ENCODE measurements at regions not wholly inside any gene's neighbourhood (a gene's known extent, or its start where the extent isn't known, plus 50 kb on each side); places are given as distances from the start of the nearest gene placed in this dataset.

DNA sequence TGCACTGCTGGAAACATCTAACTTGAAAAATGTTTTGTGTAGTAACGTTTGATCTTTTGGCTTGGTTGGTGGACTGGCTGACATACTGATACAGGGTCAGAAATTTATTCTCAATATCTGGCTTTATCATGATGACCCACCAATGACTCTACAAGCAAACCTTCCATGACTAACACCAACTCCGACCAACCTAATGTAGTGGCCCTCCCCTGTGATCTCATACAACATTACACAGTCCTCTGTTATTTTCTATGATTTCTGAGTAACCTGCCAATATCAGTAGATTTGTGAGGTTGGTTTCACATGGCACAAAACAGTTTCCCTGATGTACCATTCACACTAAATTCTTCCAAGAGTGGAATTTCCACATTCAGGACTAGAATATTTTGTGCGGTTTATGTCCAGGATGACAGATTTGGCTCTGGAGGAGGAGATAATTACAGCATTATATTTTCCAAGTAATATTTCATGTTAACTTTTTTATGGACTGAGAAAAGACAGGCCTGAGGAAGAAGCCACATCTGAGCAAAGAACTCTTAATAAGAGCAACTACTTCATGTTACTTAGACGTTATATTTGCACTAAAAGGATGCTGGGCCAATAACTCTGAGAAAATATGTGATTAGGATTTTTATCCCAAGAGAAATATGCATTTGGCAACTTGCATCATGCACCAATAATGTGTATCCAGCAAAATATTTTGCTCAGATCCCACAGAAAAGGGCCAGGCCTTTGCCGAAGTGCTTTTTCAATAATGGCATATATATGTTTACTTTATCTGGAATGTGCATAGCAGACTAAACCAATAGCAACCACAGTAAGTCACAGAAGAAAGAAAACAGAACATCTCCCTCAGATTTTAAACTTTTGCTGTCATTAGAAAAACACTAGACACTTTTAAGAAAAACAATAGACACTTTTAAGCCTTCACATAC, 273.4 kb downstream of the KCNN2 start:
- DNase-seq (ENCODE audit: low spot score): no peak
- no peak overlapping the region for H3K9ac ChIP-seq (ENCODE audit: low read depth in 1 of 2, low read length in 2 of 2)
- H3K9me3 ChIP-seq (ENCODE audit: control insufficient read depth in 4 of 4, low read length in 3 of 4): no peaks in the 10 kb centered on the region
- no peak overlapping the region for H3K4me3 ChIP-seq (ENCODE audit: low read depth in 1 of 3, low read length in 3 of 3)
- H3K4me1 ChIP-seq (ENCODE audit: control insufficient read depth in 4 of 4, insufficient read depth in 4 of 4, low read length in 3 of 4): no peaks in the 10 kb centered on the region
- no peaks in the 10 kb centered on the region for H3K27me3 ChIP-seq (ENCODE audit: control insufficient read depth in 4 of 4, insufficient read depth in 4 of 4, low read length in 3 of 4)
- H3K27ac ChIP-seq (ENCODE audit: low read depth in 1 of 2, low read length in 2 of 2): no peak overlapping the region
- no peak for TF ChIP-seq HNF4A (conservative IDR thresholded peaks at IDR 0.05)
- TF ChIP-seq, protein P1, sequence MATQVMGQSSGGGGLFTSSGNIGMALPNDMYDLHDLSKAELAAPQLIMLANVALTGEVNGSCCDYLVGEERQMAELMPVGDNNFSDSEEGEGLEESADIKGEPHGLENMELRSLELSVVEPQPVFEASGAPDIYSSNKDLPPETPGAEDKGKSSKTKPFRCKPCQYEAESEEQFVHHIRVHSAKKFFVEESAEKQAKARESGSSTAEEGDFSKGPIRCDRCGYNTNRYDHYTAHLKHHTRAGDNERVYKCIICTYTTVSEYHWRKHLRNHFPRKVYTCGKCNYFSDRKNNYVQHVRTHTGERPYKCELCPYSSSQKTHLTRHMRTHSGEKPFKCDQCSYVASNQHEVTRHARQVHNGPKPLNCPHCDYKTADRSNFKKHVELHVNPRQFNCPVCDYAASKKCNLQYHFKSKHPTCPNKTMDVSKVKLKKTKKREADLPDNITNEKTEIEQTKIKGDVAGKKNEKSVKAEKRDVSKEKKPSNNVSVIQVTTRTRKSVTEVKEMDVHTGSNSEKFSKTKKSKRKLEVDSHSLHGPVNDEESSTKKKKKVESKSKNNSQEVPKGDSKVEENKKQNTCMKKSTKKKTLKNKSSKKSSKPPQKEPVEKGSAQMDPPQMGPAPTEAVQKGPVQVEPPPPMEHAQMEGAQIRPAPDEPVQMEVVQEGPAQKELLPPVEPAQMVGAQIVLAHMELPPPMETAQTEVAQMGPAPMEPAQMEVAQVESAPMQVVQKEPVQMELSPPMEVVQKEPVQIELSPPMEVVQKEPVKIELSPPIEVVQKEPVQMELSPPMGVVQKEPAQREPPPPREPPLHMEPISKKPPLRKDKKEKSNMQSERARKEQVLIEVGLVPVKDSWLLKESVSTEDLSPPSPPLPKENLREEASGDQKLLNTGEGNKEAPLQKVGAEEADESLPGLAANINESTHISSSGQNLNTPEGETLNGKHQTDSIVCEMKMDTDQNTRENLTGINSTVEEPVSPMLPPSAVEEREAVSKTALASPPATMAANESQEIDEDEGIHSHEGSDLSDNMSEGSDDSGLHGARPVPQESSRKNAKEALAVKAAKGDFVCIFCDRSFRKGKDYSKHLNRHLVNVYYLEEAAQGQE (IDR thresholded peaks at IDR 0.05): no peak
- TF ChIP-seq EGR1 (IDR thresholded peaks at IDR 0.05; ENCODE audit: low read depth in 2 of 2): no peak
- no peak for TF ChIP-seq JUND (IDR thresholded peaks at IDR 0.05)
- TF ChIP-seq GABPA (IDR thresholded peaks at IDR 0.05 in 1 of 2, conservative IDR thresholded peaks at IDR 0.05 in 1 of 2): no peak
- TF ChIP-seq, protein P2, sequence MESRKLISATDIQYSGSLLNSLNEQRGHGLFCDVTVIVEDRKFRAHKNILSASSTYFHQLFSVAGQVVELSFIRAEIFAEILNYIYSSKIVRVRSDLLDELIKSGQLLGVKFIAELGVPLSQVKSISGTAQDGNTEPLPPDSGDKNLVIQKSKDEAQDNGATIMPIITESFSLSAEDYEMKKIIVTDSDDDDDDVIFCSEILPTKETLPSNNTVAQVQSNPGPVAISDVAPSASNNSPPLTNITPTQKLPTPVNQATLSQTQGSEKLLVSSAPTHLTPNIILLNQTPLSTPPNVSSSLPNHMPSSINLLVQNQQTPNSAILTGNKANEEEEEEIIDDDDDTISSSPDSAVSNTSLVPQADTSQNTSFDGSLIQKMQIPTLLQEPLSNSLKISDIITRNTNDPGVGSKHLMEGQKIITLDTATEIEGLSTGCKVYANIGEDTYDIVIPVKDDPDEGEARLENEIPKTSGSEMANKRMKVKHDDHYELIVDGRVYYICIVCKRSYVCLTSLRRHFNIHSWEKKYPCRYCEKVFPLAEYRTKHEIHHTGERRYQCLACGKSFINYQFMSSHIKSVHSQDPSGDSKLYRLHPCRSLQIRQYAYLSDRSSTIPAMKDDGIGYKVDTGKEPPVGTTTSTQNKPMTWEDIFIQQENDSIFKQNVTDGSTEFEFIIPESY (IDR thresholded peaks at IDR 0.05): no peak
- no peak for TF ChIP-seq HNF4G (IDR thresholded peaks at IDR 0.05)
- no peak for TF ChIP-seq TAF1 (conservative IDR thresholded peaks at IDR 0.05)
- TF ChIP-seq FOXA2 (IDR thresholded peaks at IDR 0.05): no peak
- TF ChIP-seq, protein P3, sequence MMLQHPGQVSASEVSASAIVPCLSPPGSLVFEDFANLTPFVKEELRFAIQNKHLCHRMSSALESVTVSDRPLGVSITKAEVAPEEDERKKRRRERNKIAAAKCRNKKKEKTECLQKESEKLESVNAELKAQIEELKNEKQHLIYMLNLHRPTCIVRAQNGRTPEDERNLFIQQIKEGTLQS (IDR thresholded peaks at IDR 0.05): no peak
- no peak for TF ChIP-seq FOXA1 (IDR thresholded peaks at IDR 0.05)
- 69% methylated on average over 5 of the region's 5 CpGs for WGBS
- no peaks in the 10 kb centered on the region for H3K36me3 ChIP-seq (ENCODE audit: control insufficient read depth in 4 of 4, insufficient read depth in 3 of 4, low read depth in 1 of 4, low read length in 3 of 4)

- TF ChIP-seq RXRA (IDR thresholded peaks at IDR 0.05) (peak in 1 of 2 donors; percentile 46), NR2F2 (IDR thresholded peaks at IDR 0.05) (no peak)
- no peak for DNase-seq (ENCODE audit: low spot score)
- Histone ChIP-seq H3K4me1 (ENCODE audit: control insufficient read depth in 4 of 4, insufficient read depth in 4 of 4, low read length in 3 of 4) (no peaks in the 10 kb centered on the region), H3K9me3 (ENCODE audit: control insufficient read depth in 4 of 4, low read length in 3 of 4) (no peaks in the 10 kb centered on the region), H3K9ac (ENCODE audit: low read depth in 1 of 2, low read length in 2 of 2) (no peak overlapping the region), H3K27me3 (ENCODE audit: control insufficient read depth in 4 of 4, insufficient read depth in 4 of 4, low read length in 3 of 4) (no peaks in the 10 kb centered on the region), H3K27ac (ENCODE audit: low read depth in 1 of 2, low read length in 2 of 2) (no peak overlapping the region), H3K36me3 (ENCODE audit: control insufficient read depth in 4 of 4, insufficient read depth in 3 of 4, low read depth in 1 of 4, low read length in 3 of 4) (no peaks in the 10 kb centered on the region), H3K4me3 (ENCODE audit: low read depth in 1 of 3, low read length in 3 of 3) (no peak overlapping the region)
- 85% methylated on average over 2 of the region's 2 CpGs for WGBS
These were observed 272.6 kb downstream of the KCNN2 start for GRCh38 chr5:114634517-114634916.

Data from liver (tissue), 7 donors.